Tibial nerve (tissue), 4 donors: ENCODE measurements at regions not wholly inside any gene's neighbourhood (a gene's known extent, or its start where the extent isn't known, plus 50 kb on each side); places are given as distances from the start of the nearest gene placed in this dataset.
"Not testable (repeated sequence)": the region's sequence is repeated elsewhere in the genome, so short reads cannot be mapped to it uniquely, and the experiment has no call there.

Experiments
- DNase-seq, 2 donors: peaks; one replicate each; pipeline ENCODE4 v3.0.0-alpha.2; 2019; ENCODE audit warnings: low spot score in 2 of 2
- H3K27ac ChIP-seq, 4 donors: fragments of 200-600 bp; sonication (generic) in 3 of 4; one replicate each; pipeline ENCODE4 v1.5.1; 2017 to 2019; ENCODE audit warnings: mild to moderate bottlenecking in 1 of 4
- H3K27me3 ChIP-seq, 2 donors: fragments of 200-600 bp; sonication (generic) in 1 of 2; one replicate each; pipeline versions ENCODE4 v1.5.1 to v1.6.0; 2017 to 2019
- H3K36me3 ChIP-seq, 3 donors: fragments of 200-600 bp; sonication (generic); one replicate each; pipeline ENCODE4 v1.5.1; 2018 to 2019
- H3K4me1 ChIP-seq, 4 donors: fragments of 200-600 bp; sonication (generic) in 3 of 4; one replicate each; pipeline ENCODE4 v1.5.1; 2017 to 2019
- H3K4me3 ChIP-seq, 4 donors: fragments of 200-600 bp; sonication (generic) in 3 of 4; one replicate each; pipeline ENCODE4 v1.5.1; 2017 to 2019; ENCODE audit warnings: mild to moderate bottlenecking in 1 of 4, moderate library complexity in 1 of 4
- H3K9me3 ChIP-seq, 4 donors: fragments of 200-600 bp; sonication (generic) in 3 of 4; one replicate each; pipeline ENCODE4 v1.5.1; 2017 to 2019
- CTCF ChIP-seq, 5 experiments: fragments of 200-600 bp in 3 of 5; fragments of 450-650 bp in 2 of 5; sonication (generic) in 3 of 5; IDR thresholded peaks; one replicate each; pipeline ENCODE4 v1.5.1; 2016 to 2019; ENCODE audit warnings: antibody characterized with exemption in 5 of 5, mild to moderate bottlenecking in 3 of 5, moderate library complexity in 2 of 5
- EP300 ChIP-seq, 2 donors: sonication (generic); formaldehyde crosslinking; IDR thresholded peaks; one replicate each; pipeline ENCODE4 v1.6.1; 2017; ENCODE audit warnings: antibody characterized with exemption in 2 of 2, mild to moderate bottlenecking in 1 of 2
- POLR2A ChIP-seq, 2 donors: fragments of 450-650 bp; IDR thresholded peaks; one replicate each; pipeline ENCODE4 v1.6.1; 2017; ENCODE audit warnings: antibody characterized with exemption in 2 of 2, mild to moderate bottlenecking in 2 of 2, moderate library complexity in 2 of 2
- WGBS, 2 donors: methylation state at CpG; one replicate each; pipeline ENCODE4 v1.1.5; 2018; 5-methylcytosine and 5-hydroxymethylcytosine counted together

- no peak for DNase-seq
- 81 to 88% methylated on average over 4 of the region's 4 CpGs for WGBS, 2 donors
- no peak for TF ChIP-seq EP300 (IDR thresholded peaks at IDR 0.05)
- TF ChIP-seq CTCF (IDR thresholded peaks at IDR 0.05) = no peak
- no peak for TF ChIP-seq POLR2A (IDR thresholded peaks at IDR 0.05)
- Histone ChIP-seq H3K27ac (no peak overlapping the region), H3K27me3 (no peaks in the 10 kb centered on the region), H3K9me3 (peaks cover 0 to 26% (median 2%) of the 10 kb centered on the region in 4 donors), H3K36me3 (no peaks in the 10 kb centered on the region), H3K4me1 (no peaks in the 10 kb centered on the region), H3K4me3 (no peak overlapping the region)
Measured at GRCh38 chr19:20471431-20471830, 94.2 kb downstream of the ZNF737 start.

GRCh38 chr19:20470345-20471135 lies 95.0 kb downstream of the ZNF737 start:
- Histone ChIP-seq H3K27me3 (no peaks in the 10 kb centered on the region), H3K27ac (no peak overlapping the region), H3K4me1 (no peaks in the 10 kb centered on the region), H3K36me3 (no peaks in the 10 kb centered on the region), H3K4me3 (no peak overlapping the region), H3K9me3 (peaks cover 0 to 22% (median 2%) of the 10 kb centered on the region in 4 donors)
- DNase-seq = no peak
- 63 to 71% methylated on average over 4 of the region's 4 CpGs for WGBS, 2 donors
- TF ChIP-seq EP300 (IDR thresholded peaks at IDR 0.05) = no peak
- TF ChIP-seq POLR2A (IDR thresholded peaks at IDR 0.05) = no peak
- no peak for TF ChIP-seq CTCF (IDR thresholded peaks at IDR 0.05)

- not testable (repeated sequence) for H3K4me1 ChIP-seq, H3K27me3 ChIP-seq, H3K9me3 ChIP-seq, H3K4me3 ChIP-seq, H3K27ac ChIP-seq, DNase-seq, H3K36me3 ChIP-seq
Measured at GRCh38 chr19:20466638-20466990, 99.0 kb downstream of the ZNF737 start.

GRCh38 chr19:20465922-20466637 lies 99.5 kb downstream of the ZNF737 start:
- H3K9me3 ChIP-seq, H3K4me1 ChIP-seq, H3K36me3 ChIP-seq, H3K4me3 ChIP-seq, H3K27me3 ChIP-seq, DNase-seq, H3K27ac ChIP-seq: not testable (repeated sequence)
- 47 to 60% methylated on average over 5 of the region's 5 CpGs for whole genome bisulfite sequencing, 2 donors

- Histone ChIP-seq H3K4me3 (no peak overlapping the region), H3K4me1 (no peaks in the 10 kb centered on the region), H3K9me3 (no peaks in the 10 kb centered on the region), H3K36me3 (no peaks in the 10 kb centered on the region), H3K27me3 (no peaks in the 10 kb centered on the region), H3K27ac (no peak overlapping the region)
- no peak for DNase-seq
- 74 to 78% methylated on average over 2 of the region's 2 CpGs for WGBS, 2 donors
- TF ChIP-seq CTCF (IDR thresholded peaks at IDR 0.05) (no peak), EP300 (IDR thresholded peaks at IDR 0.05) (no peak), POLR2A (IDR thresholded peaks at IDR 0.05) (no peak)
Measured at GRCh38 chr19:20453425-20453935, 112.1 kb downstream of the ZNF737 start.

- 48 to 50% methylated on average over 5 of the region's 5 CpGs for WGBS, 2 donors
- Histone ChIP-seq H3K4me3 (no peak overlapping the region), H3K27ac (no peak overlapping the region), H3K9me3 (no peaks in the 10 kb centered on the region), H3K27me3 (no peaks in the 10 kb centered on the region), H3K4me1 (no peaks in the 10 kb centered on the region), H3K36me3 (no peaks in the 10 kb centered on the region)
- TF ChIP-seq CTCF (IDR thresholded peaks at IDR 0.05) (no peak), POLR2A (IDR thresholded peaks at IDR 0.05) (no peak), EP300 (IDR thresholded peaks at IDR 0.05) (no peak)
- DNase-seq = no peak
Measured at GRCh38 chr19:20444202-20444885, 121.2 kb downstream of the ZNF737 start.

GRCh38 chr19:20432266-20432842 lies 133.2 kb downstream of the ZNF737 start:
- DNase-seq, H3K4me1 ChIP-seq, H3K36me3 ChIP-seq, H3K27me3 ChIP-seq, H3K9me3 ChIP-seq, H3K4me3 ChIP-seq, H3K27ac ChIP-seq: not testable (repeated sequence)
- WGBS, 2 donors = 87 to 91% methylated on average over 4 of the region's 4 CpGs
